ENCODE measurements at regions not wholly inside any gene's neighbourhood (a gene's known extent, or its start where the extent isn't known, plus 50 kb on each side); places are given as distances from the start of the nearest gene placed in this dataset.

GRCh38 chr4:154076921-154077320 is 288.0 kb upstream of the SFRP2 start:
- no peaks in the 10 kb centered on the region for H3F3A ChIP-seq (ENCODE audit: insufficient read depth)
- H3K27me3 ChIP-seq (ENCODE audit: low read length) = no peaks in the 10 kb centered on the region
- H4K20me1 ChIP-seq (ENCODE audit: low read depth, low read length) = no peaks in the 10 kb centered on the region
- H3K9me2 ChIP-seq (replicated peaks; ENCODE audit: insufficient read depth, low read length) = no peaks in the 10 kb centered on the region
- no peak for TF ChIP-seq EZH2phosphoT487 (conservative IDR thresholded peaks at IDR 0.05; ENCODE audit: low read length)
- no peak for TF ChIP-seq CTCF (IDR thresholded peaks at IDR 0.05; ENCODE audit: insufficient read depth, low read length, poor library complexity, severe bottlenecking)
- no peak overlapping the region for H3K9ac ChIP-seq (ENCODE audit: low read length)
- H2AFZ ChIP-seq (ENCODE audit: low read depth, low read length, severe bottlenecking) = no peak overlapping the region
- no peaks in the 10 kb centered on the region for H3K36me3 ChIP-seq (ENCODE audit: low read length)
- H3K9me3 ChIP-seq (ENCODE audit: insufficient read depth, low read length) = no peaks in the 10 kb centered on the region
- no peak overlapping the region for H3K4me2 ChIP-seq (ENCODE audit: low read depth, low read length, poor library complexity, severe bottlenecking)
- H3K79me2 ChIP-seq (ENCODE audit: insufficient read depth, low read length) = no peaks in the 10 kb centered on the region
- no peak overlapping the region for H3K27ac ChIP-seq (ENCODE audit: low read depth, low read length)
- H3K4me3 ChIP-seq (ENCODE audit: insufficient read depth, low read length, poor library complexity, severe bottlenecking) = no peak overlapping the region

GRCh38 chr4:154073107-154073822 is 284.4 kb upstream of the SFRP2 start:
- no peaks in the 10 kb centered on the region for H3F3A ChIP-seq (ENCODE audit: insufficient read depth)
- H4K20me1 ChIP-seq (ENCODE audit: low read depth, low read length) = no peaks in the 10 kb centered on the region
- H3K9ac ChIP-seq (ENCODE audit: low read length) = no peak overlapping the region
- H3K27me3 ChIP-seq (ENCODE audit: low read length) = no peaks in the 10 kb centered on the region
- no peaks in the 10 kb centered on the region for H3K9me2 ChIP-seq (replicated peaks; ENCODE audit: insufficient read depth, low read length)
- H3K27ac ChIP-seq (ENCODE audit: low read depth, low read length) = no peak overlapping the region
- no peak overlapping the region for H3K4me2 ChIP-seq (ENCODE audit: low read depth, low read length, poor library complexity, severe bottlenecking)
- no peak overlapping the region for H2AFZ ChIP-seq (ENCODE audit: low read depth, low read length, severe bottlenecking)
- no peaks in the 10 kb centered on the region for H3K79me2 ChIP-seq (ENCODE audit: insufficient read depth, low read length)
- no peaks in the 10 kb centered on the region for H3K9me3 ChIP-seq (ENCODE audit: insufficient read depth, low read length)
- H3K4me3 ChIP-seq (ENCODE audit: insufficient read depth, low read length, poor library complexity, severe bottlenecking) = no peak overlapping the region
- H3K36me3 ChIP-seq (ENCODE audit: low read length) = no peaks in the 10 kb centered on the region
- TF ChIP-seq EZH2phosphoT487 (conservative IDR thresholded peaks at IDR 0.05; ENCODE audit: low read length) (no peak), CTCF (IDR thresholded peaks at IDR 0.05; ENCODE audit: insufficient read depth, low read length, poor library complexity, severe bottlenecking) (no peak)

- Histone ChIP-seq H4K20me1 (ENCODE audit: low read depth, low read length) (no peaks in the 10 kb centered on the region), H3K27ac (ENCODE audit: low read depth, low read length) (no peak overlapping the region), H3K9ac (ENCODE audit: low read length) (no peak overlapping the region), H3K27me3 (ENCODE audit: low read length) (no peaks in the 10 kb centered on the region), H3K36me3 (ENCODE audit: low read length) (no peaks in the 10 kb centered on the region), H2AFZ (ENCODE audit: low read depth, low read length, severe bottlenecking) (no peak overlapping the region), H3K79me2 (ENCODE audit: insufficient read depth, low read length) (no peaks in the 10 kb centered on the region), H3K4me2 (ENCODE audit: low read depth, low read length, poor library complexity, severe bottlenecking) (no peak overlapping the region), H3K9me3 (ENCODE audit: insufficient read depth, low read length) (no peaks in the 10 kb centered on the region), H3K9me2 (replicated peaks; ENCODE audit: insufficient read depth, low read length) (no peaks in the 10 kb centered on the region), H3F3A (ENCODE audit: insufficient read depth) (no peaks in the 10 kb centered on the region), H3K4me3 (ENCODE audit: insufficient read depth, low read length, poor library complexity, severe bottlenecking) (no peak overlapping the region)
- no peak for TF ChIP-seq CTCF (IDR thresholded peaks at IDR 0.05; ENCODE audit: insufficient read depth, low read length, poor library complexity, severe bottlenecking)
- TF ChIP-seq EZH2phosphoT487 (conservative IDR thresholded peaks at IDR 0.05; ENCODE audit: low read length) = no peak
Observed at GRCh38 chr4:154067786-154068185, 278.9 kb upstream of the SFRP2 start.
